ENCODE measurements at regions not wholly inside any gene's neighbourhood (a gene's known extent, or its start where the extent isn't known, plus 50 kb on each side); places are given as distances from the start of the nearest gene placed in this dataset.

- DNase-seq (ENCODE audit: low spot score): no peak
Measured at GRCh38 chr11:93959663-93960062, 61.5 kb upstream of the HEPHL1 start.

DNA sequence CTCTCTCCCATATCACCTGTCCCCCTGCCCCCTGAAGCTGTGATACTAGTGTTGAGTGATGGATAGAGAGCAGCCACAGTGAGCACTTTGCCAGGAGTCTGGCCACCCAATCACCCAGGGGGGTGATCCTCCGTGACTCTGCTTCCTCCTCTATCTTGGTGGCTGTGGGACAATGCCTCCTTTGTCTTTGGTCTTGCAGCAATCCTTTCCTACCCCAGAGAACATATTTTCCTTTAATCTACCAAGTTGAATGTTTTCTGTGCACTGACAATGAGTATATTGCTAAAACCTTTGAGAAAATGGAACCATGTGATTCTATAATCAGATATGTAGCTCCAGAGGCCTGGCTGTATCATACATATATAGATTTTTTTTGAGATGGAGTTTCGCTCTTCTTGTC lies 58.1 kb upstream of the HEPHL1 start:
- no peak for DNase-seq (ENCODE audit: low spot score)

DNA sequence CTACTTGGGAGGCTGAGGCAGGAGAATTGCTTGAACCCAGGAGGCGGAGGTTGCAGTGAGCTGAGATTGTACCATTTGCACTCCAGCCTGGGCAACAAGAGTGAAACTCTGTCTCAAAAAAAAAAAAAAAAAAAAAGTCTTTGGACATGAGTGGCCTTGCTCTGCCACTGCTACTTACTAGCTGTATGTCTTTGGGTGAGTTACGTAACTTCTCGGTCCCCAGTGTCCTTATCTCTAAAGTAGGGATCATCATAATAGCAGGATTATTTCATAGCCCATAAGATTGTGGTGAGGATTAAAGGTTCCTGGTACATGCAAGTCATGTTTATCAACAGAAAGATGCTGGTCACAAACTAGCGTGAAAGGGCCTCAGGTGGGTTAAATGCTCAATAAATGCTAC lies 53.9 kb upstream of the HEPHL1 start:
- DNase-seq (ENCODE audit: low spot score): no peak

- DNase-seq (ENCODE audit: low spot score): no peak
Measured at GRCh38 chr11:93967944-93968343, 53.2 kb upstream of the HEPHL1 start.

DNA sequence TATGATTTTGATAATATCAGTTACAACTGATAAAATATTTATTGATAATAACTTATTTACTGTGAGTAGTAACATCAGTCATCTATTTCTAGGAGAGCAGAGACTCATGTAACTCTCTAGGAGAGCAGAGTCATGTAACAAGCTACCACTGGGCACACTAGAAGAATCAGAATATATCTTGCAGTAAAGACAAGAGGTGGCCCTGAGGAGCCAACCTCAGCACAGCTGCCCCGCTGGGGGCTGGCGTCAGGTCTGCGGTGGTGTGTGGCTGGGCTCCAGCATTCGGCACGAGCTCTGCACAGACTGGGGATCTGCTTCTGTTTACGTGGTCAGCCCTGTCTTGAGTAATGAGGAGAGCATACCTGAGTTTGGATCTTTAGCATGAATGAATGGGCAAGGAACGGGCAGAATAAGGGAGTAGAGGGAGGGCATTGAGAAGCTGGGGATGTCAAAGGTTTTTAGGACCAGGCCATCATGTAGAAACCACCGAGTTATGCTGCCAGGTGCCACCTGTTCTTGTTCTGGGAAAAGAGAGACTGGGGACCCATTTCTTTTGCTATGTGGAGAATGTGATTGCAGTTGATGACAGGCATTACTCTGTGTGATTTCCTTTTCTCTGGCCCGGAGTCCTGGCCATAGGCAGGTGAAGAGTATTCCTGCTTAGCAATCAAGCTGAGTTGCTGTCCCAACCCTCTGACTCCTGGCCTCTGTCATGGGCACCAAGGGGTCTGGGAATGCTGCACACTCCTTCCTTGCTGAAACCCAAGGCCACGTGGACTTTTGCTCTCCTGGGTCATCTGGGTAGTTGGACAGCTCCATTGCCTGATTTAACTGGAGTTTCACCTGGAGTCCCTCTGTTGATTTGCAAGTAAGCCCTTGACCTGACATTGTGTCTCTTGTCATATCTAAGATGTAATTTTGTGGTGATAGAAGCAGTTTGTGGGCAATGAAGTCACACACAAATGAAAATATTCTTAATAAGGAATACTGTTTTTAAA lies 50.9 kb upstream of the HEPHL1 start:
- no peak for DNase-seq (ENCODE audit: low spot score)
